WTC11 (cell line): ENCODE measurements at regions not wholly inside any gene's neighbourhood (a gene's known extent, or its start where the extent isn't known, plus 50 kb on each side); places are given as distances from the start of the nearest gene placed in this dataset.

ENCODE experiments used
- ATF1 ChIP-seq: sonication (generic); formaldehyde crosslinking; IDR thresholded peaks from 2 replicates; pipeline ENCODE4 v1.8.1; 2023; ENCODE audit warnings: mild to moderate bottlenecking, moderate library complexity, missing genetic modification reagents
- CTCF ChIP-seq: fragments of 200-600 bp; IDR thresholded peaks from 2 replicates; pipeline ENCODE4 v1.8.0; 2022; ENCODE audit warnings: antibody characterized with exemption
- ELF4 ChIP-seq: sonication (generic); formaldehyde crosslinking; IDR thresholded peaks from 2 replicates; pipeline ENCODE4 v1.8.1; 2022; ENCODE audit warnings: low read depth, mild to moderate bottlenecking, moderate library complexity, missing genetic modification reagents
- GABPB1 ChIP-seq: sonication (generic); formaldehyde crosslinking; IDR thresholded peaks from 2 replicates; pipeline ENCODE4 v1.8.1; 2023; ENCODE audit warnings: mild to moderate bottlenecking, missing genetic modification reagents
- HMGXB4 ChIP-seq: sonication (generic); formaldehyde crosslinking; IDR thresholded peaks from 2 replicates; pipeline ENCODE4 v1.8.1; 2023; ENCODE audit warnings: mild to moderate bottlenecking, moderate library complexity, missing genetic modification reagents
- NFE2L1 ChIP-seq: sonication (generic); formaldehyde crosslinking; IDR thresholded peaks from 2 replicates; pipeline ENCODE4 v1.8.1; 2023; ENCODE audit warnings: missing genetic modification reagents
- NR2C2 ChIP-seq: sonication (generic); formaldehyde crosslinking; IDR thresholded peaks from 2 replicates; pipeline ENCODE4 v1.8.0; 2022; ENCODE audit warnings: mild to moderate bottlenecking, missing genetic modification reagents
- TEAD4 ChIP-seq: sonication (generic); formaldehyde crosslinking; IDR thresholded peaks from 2 replicates; pipeline ENCODE4 v1.8.0; 2022; ENCODE audit warnings: mild to moderate bottlenecking, missing genetic modification reagents
- ZBTB21 ChIP-seq: sonication (generic); formaldehyde crosslinking; IDR thresholded peaks from 2 replicates; pipeline ENCODE4 v1.8.1; 2023; ENCODE audit warnings: mild to moderate bottlenecking, missing genetic modification reagents, borderline replicate concordance

DNA sequence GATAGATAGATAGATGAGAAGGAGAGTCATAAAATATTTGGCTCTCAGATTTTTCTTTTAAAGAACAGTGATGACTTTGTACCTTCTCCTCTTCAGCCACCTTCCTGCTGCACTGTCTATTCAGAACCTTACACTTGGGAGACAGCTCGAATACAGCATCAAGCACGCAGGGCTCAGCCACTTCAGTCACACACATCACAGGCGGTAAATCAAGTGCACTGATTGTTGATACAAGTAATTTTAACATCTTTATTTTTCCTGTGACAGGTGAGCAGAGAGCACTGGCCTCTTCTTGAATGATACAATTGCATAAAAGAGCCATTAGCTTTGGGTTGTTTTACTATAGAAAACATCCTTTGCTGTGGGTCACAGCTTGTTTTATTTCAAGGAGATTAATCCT is 1118.5 kb upstream of the EYS start:
- TF ChIP-seq ZBTB21 (CRISPR knock-in tag) (no peak), ATF1 (no peak), CTCF (no peak), TEAD4 (CRISPR knock-in tag) (no peak), GABPB1 (CRISPR knock-in tag) (no peak), NFE2L1 (CRISPR knock-in tag) (no peak), HMGXB4 (CRISPR knock-in tag) (no peak), ELF4 (CRISPR knock-in tag) (no peak), NR2C2 (CRISPR knock-in tag) (no peak)
